Fibroblast of lung (primary cell): ENCODE measurements at regions not wholly inside any gene's neighbourhood (a gene's known extent, or its start where the extent isn't known, plus 50 kb on each side); places are given as distances from the start of the nearest gene placed in this dataset.

ENCODE experiments used
- EZH2 ChIP-seq: IDR thresholded peaks from 2 replicates; pipeline ENCODE4 v1.5.1; 2012; ENCODE audit warnings: low read length, control low read depth, mild to moderate bottlenecking; ENCODE audit errors: missing control alignments
- TF ChIP-seq, protein P1 (sequence below), 2 donors: IDR thresholded peaks in 1 of 2; conservative IDR thresholded peaks in 1 of 2; 1 replicate in 1 of 2; 2 replicates in 1 of 2; pipeline ENCODE4 v1.5.1; 2011 to 2012; ENCODE audit warnings: low read length in 2 of 2, control low read depth in 1 of 2, inconsistent platforms in 1 of 2, low read depth in 1 of 2, mild to moderate bottlenecking in 1 of 2

DNA sequence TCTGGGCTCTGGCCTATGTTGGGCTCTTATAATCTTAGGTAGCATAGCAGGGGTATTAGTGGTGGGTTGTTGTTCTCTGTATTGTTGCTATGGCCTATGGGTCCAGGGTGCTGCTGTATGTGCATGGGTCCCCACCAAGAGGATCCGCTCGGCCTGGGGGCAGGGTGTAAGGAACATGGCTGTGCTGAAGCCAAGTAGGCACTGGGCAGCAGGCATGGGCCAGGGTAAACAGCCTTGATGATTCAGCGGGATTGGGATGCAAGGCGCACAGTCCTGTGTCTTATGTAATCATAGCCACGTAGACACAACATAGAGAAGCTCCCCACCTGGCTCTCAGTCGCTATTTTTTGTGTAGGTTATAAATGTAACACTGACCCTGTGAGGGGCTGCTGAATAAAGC is 306.9 kb downstream of the ZPLD1 start:
- TF ChIP-seq, protein P1, sequence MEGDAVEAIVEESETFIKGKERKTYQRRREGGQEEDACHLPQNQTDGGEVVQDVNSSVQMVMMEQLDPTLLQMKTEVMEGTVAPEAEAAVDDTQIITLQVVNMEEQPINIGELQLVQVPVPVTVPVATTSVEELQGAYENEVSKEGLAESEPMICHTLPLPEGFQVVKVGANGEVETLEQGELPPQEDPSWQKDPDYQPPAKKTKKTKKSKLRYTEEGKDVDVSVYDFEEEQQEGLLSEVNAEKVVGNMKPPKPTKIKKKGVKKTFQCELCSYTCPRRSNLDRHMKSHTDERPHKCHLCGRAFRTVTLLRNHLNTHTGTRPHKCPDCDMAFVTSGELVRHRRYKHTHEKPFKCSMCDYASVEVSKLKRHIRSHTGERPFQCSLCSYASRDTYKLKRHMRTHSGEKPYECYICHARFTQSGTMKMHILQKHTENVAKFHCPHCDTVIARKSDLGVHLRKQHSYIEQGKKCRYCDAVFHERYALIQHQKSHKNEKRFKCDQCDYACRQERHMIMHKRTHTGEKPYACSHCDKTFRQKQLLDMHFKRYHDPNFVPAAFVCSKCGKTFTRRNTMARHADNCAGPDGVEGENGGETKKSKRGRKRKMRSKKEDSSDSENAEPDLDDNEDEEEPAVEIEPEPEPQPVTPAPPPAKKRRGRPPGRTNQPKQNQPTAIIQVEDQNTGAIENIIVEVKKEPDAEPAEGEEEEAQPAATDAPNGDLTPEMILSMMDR (conservative IDR thresholded peaks at IDR 0.05 in 1 of 2, IDR thresholded peaks at IDR 0.05 in 1 of 2; ENCODE audit: low read depth in 1 of 2, low read length in 2 of 2): no peak
- no peak for TF ChIP-seq EZH2
